ENCODE measurements at regions not wholly inside any gene's neighbourhood (a gene's known extent, or its start where the extent isn't known, plus 50 kb on each side); places are given as distances from the start of the nearest gene placed in this dataset.
"Not testable (repeated sequence)": the region's sequence is repeated elsewhere in the genome, so short reads cannot be mapped to it uniquely, and the experiment has no call there.

- no peak for DNase-seq (ENCODE audit: low spot score)
Measured at GRCh38 chr6:51057296-51057695, 238.6 kb downstream of the TFAP2B start.

- no peak for DNase-seq (ENCODE audit: low spot score)
Measured at GRCh38 chr6:51060262-51060762, 241.6 kb downstream of the TFAP2B start.

GRCh38 chr6:51062166-51062722, 243.6 kb downstream of the TFAP2B start:
- DNase-seq (ENCODE audit: low spot score), result no peak

GRCh38 chr6:51077821-51078518, 259.3 kb downstream of the TFAP2B start:
- no peak for DNase-seq (ENCODE audit: low spot score)

- no peak for DNase-seq (ENCODE audit: low spot score)
Measured at GRCh38 chr6:51090343-51090742, 271.7 kb downstream of the TFAP2B start.

- no peak for DNase-seq (ENCODE audit: low spot score)
Measured at GRCh38 chr6:51093871-51094270, 275.2 kb downstream of the TFAP2B start.

- DNase-seq (ENCODE audit: low spot score), result no peak
Measured at GRCh38 chr6:51094271-51094670, 275.6 kb downstream of the TFAP2B start.

- no peak for DNase-seq (ENCODE audit: low spot score)
Measured at GRCh38 chr6:51098246-51098645, 279.6 kb downstream of the TFAP2B start.

- DNase-seq (ENCODE audit: low spot score), result no peak
Measured at GRCh38 chr6:51098791-51099190, 280.1 kb downstream of the TFAP2B start.

GRCh38 chr6:51099201-51099600, 280.5 kb downstream of the TFAP2B start:
- no peak for DNase-seq (ENCODE audit: low spot score)

- no peak for DNase-seq (ENCODE audit: low spot score)
Measured at GRCh38 chr6:51105357-51105756, 286.7 kb downstream of the TFAP2B start.

- no peak for DNase-seq (ENCODE audit: low spot score)
Measured at GRCh38 chr6:51107769-51108203, 289.1 kb downstream of the TFAP2B start.

- no peak for DNase-seq (ENCODE audit: low spot score)
Measured at GRCh38 chr6:51108563-51109234, 290.0 kb downstream of the TFAP2B start.

- no peak for DNase-seq (ENCODE audit: low spot score)
Measured at GRCh38 chr6:51112731-51113130, 294.1 kb downstream of the TFAP2B start.

- DNase-seq (ENCODE audit: low spot score), result no peak
Measured at GRCh38 chr6:51116723-51117122, 298.1 kb downstream of the TFAP2B start.

GRCh38 chr6:51118792-51119191, 300.1 kb downstream of the TFAP2B start:
- DNase-seq (ENCODE audit: low spot score), result no peak

- no peak for DNase-seq (ENCODE audit: low spot score)
Measured at GRCh38 chr6:51120016-51120415, 301.3 kb downstream of the TFAP2B start.

GRCh38 chr6:51121380-51121976, 302.8 kb downstream of the TFAP2B start:
- not testable (repeated sequence) for DNase-seq (ENCODE audit: low spot score)

GRCh38 chr6:51129043-51129442, 310.4 kb downstream of the TFAP2B start:
- no peak for DNase-seq (ENCODE audit: low spot score)

GRCh38 chr6:51137777-51138176, 319.1 kb downstream of the TFAP2B start:
- no peak for DNase-seq (ENCODE audit: low spot score)

- DNase-seq (ENCODE audit: low spot score), result peak; percentile 56
Measured at GRCh38 chr6:51139950-51140385, 321.3 kb downstream of the TFAP2B start.

- DNase-seq (ENCODE audit: low spot score), result no peak
Measured at GRCh38 chr6:51141080-51141479, 322.4 kb downstream of the TFAP2B start.

GRCh38 chr6:51147756-51148155, 329.1 kb downstream of the TFAP2B start:
- no peak for DNase-seq (ENCODE audit: low spot score)

Measured in Ammon's horn (tissue), 1 donor.